ENCODE measurements at regions not wholly inside any gene's neighbourhood (a gene's known extent, or its start where the extent isn't known, plus 50 kb on each side); places are given as distances from the start of the nearest gene placed in this dataset.

GRCh38 chr7:19448091-19448490 lies 260.7 kb downstream of the POLR1F start:
- DNase-seq (no peak), ATAC-seq (ENCODE audit: low FRiP score in 2 of 2) (no peak)
- no peak for TF ChIP-seq CTCF (IDR thresholded peaks at IDR 0.05)
- no peak for TF ChIP-seq POLR2A (IDR thresholded peaks at IDR 0.05)
- TF ChIP-seq POLR2AphosphoS5 (IDR thresholded peaks at IDR 0.05) = no peak
- TF ChIP-seq EP300 (IDR thresholded peaks at IDR 0.05) = no peak
- Histone ChIP-seq H3K27ac (no peak overlapping the region), H3K27me3 (no peaks in the 10 kb centered on the region), H3K4me3 (no peak overlapping the region), H3K9me3 (no peaks in the 10 kb centered on the region), H3K4me1 (no peaks in the 10 kb centered on the region), H3K36me3 (no peaks in the 10 kb centered on the region)
- 76 to 79% methylated on average over 3 of the region's 3 CpGs for WGBS, 2 donors

GRCh38 chr7:19442016-19442785 lies 266.6 kb downstream of the POLR1F start:
- Histone ChIP-seq H3K27ac (no peak overlapping the region), H3K4me3 (no peak overlapping the region), H3K36me3 (no peaks in the 10 kb centered on the region), H3K9me3 (no peaks in the 10 kb centered on the region), H3K4me1 (no peaks in the 10 kb centered on the region), H3K27me3 (no peaks in the 10 kb centered on the region)
- ATAC-seq (ENCODE audit: low FRiP score in 2 of 2) (peak in 1 of 2 donors; percentile 47), DNase-seq (no peak)
- 64 to 65% methylated on average over 4 of the region's 4 CpGs for WGBS, 2 donors
- no peak for TF ChIP-seq EP300 (IDR thresholded peaks at IDR 0.05)
- no peak for TF ChIP-seq CTCF (IDR thresholded peaks at IDR 0.05)
- TF ChIP-seq POLR2AphosphoS5 (IDR thresholded peaks at IDR 0.05) = no peak
- no peak for TF ChIP-seq POLR2A (IDR thresholded peaks at IDR 0.05)

- TF ChIP-seq POLR2AphosphoS5 (IDR thresholded peaks at IDR 0.05) (no peak), EP300 (IDR thresholded peaks at IDR 0.05) (no peak), CTCF (IDR thresholded peaks at IDR 0.05) (no peak), POLR2A (IDR thresholded peaks at IDR 0.05) (no peak)
- ATAC-seq (ENCODE audit: low FRiP score in 2 of 2) (no peak), DNase-seq (no peak)
- Histone ChIP-seq H3K4me3 (no peak overlapping the region), H3K27me3 (no peaks in the 10 kb centered on the region), H3K4me1 (no peaks in the 10 kb centered on the region), H3K36me3 (no peaks in the 10 kb centered on the region), H3K27ac (no peak overlapping the region), H3K9me3 (no peaks in the 10 kb centered on the region)
- WGBS, 2 donors = 47 to 60% methylated on average over 3 of the region's 3 CpGs
These were observed 269.3 kb downstream of the POLR1F start for GRCh38 chr7:19439517-19439916.

GRCh38 chr7:19437446-19437845 lies 271.4 kb downstream of the POLR1F start:
- Histone ChIP-seq H3K36me3 (no peaks in the 10 kb centered on the region), H3K27me3 (no peaks in the 10 kb centered on the region), H3K9me3 (no peaks in the 10 kb centered on the region), H3K27ac (no peak overlapping the region), H3K4me3 (no peak overlapping the region), H3K4me1 (no peaks in the 10 kb centered on the region)
- 88 to 93% methylated on average over 1 of the region's 1 CpG for WGBS, 2 donors
- ATAC-seq (ENCODE audit: low FRiP score in 2 of 2) (no peak), DNase-seq (no peak)
- TF ChIP-seq POLR2A (IDR thresholded peaks at IDR 0.05) = no peak
- TF ChIP-seq POLR2AphosphoS5 (IDR thresholded peaks at IDR 0.05) = no peak
- TF ChIP-seq EP300 (IDR thresholded peaks at IDR 0.05) = no peak
- TF ChIP-seq CTCF (IDR thresholded peaks at IDR 0.05) = no peak

- no peak for ATAC-seq (ENCODE audit: low FRiP score in 2 of 2)
- Histone ChIP-seq H3K27me3 (no peaks in the 10 kb centered on the region), H3K27ac (no peak overlapping the region), H3K9me3 (no peaks in the 10 kb centered on the region), H3K4me3 (no peak overlapping the region), H3K36me3 (no peaks in the 10 kb centered on the region), H3K4me1 (no peaks in the 10 kb centered on the region)
- DNase-seq = no peak
- 78 to 86% methylated on average over 3 of the region's 3 CpGs for WGBS, 2 donors
- TF ChIP-seq CTCF (IDR thresholded peaks at IDR 0.05) = no peak
- no peak for TF ChIP-seq POLR2AphosphoS5 (IDR thresholded peaks at IDR 0.05)
- TF ChIP-seq POLR2A (IDR thresholded peaks at IDR 0.05) = no peak
- no peak for TF ChIP-seq EP300 (IDR thresholded peaks at IDR 0.05)
These were observed 280.9 kb downstream of the POLR1F start for GRCh38 chr7:19427944-19428343.
